Spleen (tissue), 11 donors: ENCODE measurements at regions not wholly inside any gene's neighbourhood (a gene's known extent, or its start where the extent isn't known, plus 50 kb on each side); places are given as distances from the start of the nearest gene placed in this dataset.

Experiments
- DNase-seq: peaks from one replicate; pipeline ENCODE4 v3.0.0-alpha.2; 2020
- H3K27ac ChIP-seq, 8 donors: fragments of 200-600 bp; sonication (generic) in 7 of 8; 1 replicate in 4 of 8; 2 replicates in 4 of 8; pipeline versions ENCODE4 v1.5.0 to v1.8.0; 2016 to 2021; ENCODE audit warnings: inconsistent platforms in 4 of 8, mild to moderate bottlenecking in 4 of 8, moderate library complexity in 1 of 8
- H3K27me3 ChIP-seq, 7 donors: fragments of 200-600 bp; sonication (generic) in 6 of 7; replicated peaks in 1 of 7; 1 replicate in 4 of 7; 2 replicates in 3 of 7; pipeline versions ENCODE4 v1.5.0 to v1.8.0; 2016 to 2021; ENCODE audit warnings: inconsistent platforms in 3 of 7, mild to moderate bottlenecking in 1 of 7
- H3K36me3 ChIP-seq, 6 donors: fragments of 200-600 bp; sonication (generic) in 5 of 6; 1 replicate in 4 of 6; 2 replicates in 2 of 6; pipeline versions ENCODE4 v1.5.0 to v1.8.0; 2016 to 2021; ENCODE audit warnings: inconsistent platforms in 2 of 6
- H3K4me1 ChIP-seq, 6 donors: fragments of 200-600 bp; sonication (generic) in 5 of 6; 1 replicate in 3 of 6; 2 replicates in 3 of 6; pipeline versions ENCODE4 v1.5.0 to v1.8.0; 2016 to 2021; ENCODE audit warnings: inconsistent platforms in 3 of 6
- H3K4me3 ChIP-seq, 8 donors: fragments of 200-600 bp; sonication (generic) in 7 of 8; 1 replicate in 4 of 8; 2 replicates in 4 of 8; pipeline versions ENCODE4 v1.5.0 to v1.8.0; 2016 to 2021; ENCODE audit warnings: inconsistent platforms in 4 of 8, mild to moderate bottlenecking in 4 of 8, moderate library complexity in 2 of 8
- H3K9me3 ChIP-seq, 8 donors: fragments of 200-600 bp; sonication (generic) in 7 of 8; 1 replicate in 4 of 8; 2 replicates in 4 of 8; pipeline versions ENCODE4 v1.5.0 to v1.8.0; 2016 to 2021; ENCODE audit warnings: inconsistent platforms in 4 of 8
- POLR2A ChIP-seq, 3 donors: fragments of 450-650 bp; IDR thresholded peaks; one replicate each; pipeline ENCODE4 v1.5.1; 2017; ENCODE audit warnings: antibody characterized with exemption in 3 of 3, mild to moderate bottlenecking in 1 of 3
- POLR2AphosphoS5 ChIP-seq, 3 donors: sonication (generic); formaldehyde crosslinking; IDR thresholded peaks; one replicate each; pipeline ENCODE4 v1.5.1; 2017; ENCODE audit warnings: antibody characterized with exemption in 3 of 3
- WGBS, 5 donors: extraction: QIAGEN DNeasy Blood & Tissue Kit in 3 of 5; methylation state at CpG; one replicate each; pipeline versions ENCODE4 v1.1.5 to v1.1.7; 2013 to 2018; 5-methylcytosine and 5-hydroxymethylcytosine counted together
- intact Hi-C: fragments of 100-400 bp; cut with DNase I; formaldehyde crosslinking; loops from one replicate; pipeline ENCODE4 v1.15.0; 2023; ENCODE audit warnings: low total_unique reads
- TF ChIP-seq, protein P1 (sequence below), 11 experiments: fragments of 200-600 bp in 7 of 11; fragments of 450-650 bp in 4 of 11; sonication (generic) in 4 of 11; IDR thresholded peaks in 8 of 11; conservative IDR thresholded peaks in 3 of 11; 1 replicate in 7 of 11; 2 replicates in 4 of 11; pipeline versions ENCODE4 v1.4.0 to v1.8.0; 2016 to 2021; ENCODE audit warnings: antibody characterized with exemption in 11 of 11, inconsistent platforms in 4 of 11, mild to moderate bottlenecking in 1 of 11
- donor health status: healthy with polysubstance abuse.
- donor health status: DM: no; HTN: no; CAD: no; lungs with moderate emphysema.
- donor health status: DM: no; HTN: no; CAD: no.
- donor health status: Bipolar disorder and iron deficiency.
- donor health status: healthy.
- donor health status: DM: no; HTN: no; CAD: no.
- donor health status: DM: yes; HTN: yes; CAD: no.

DNA sequence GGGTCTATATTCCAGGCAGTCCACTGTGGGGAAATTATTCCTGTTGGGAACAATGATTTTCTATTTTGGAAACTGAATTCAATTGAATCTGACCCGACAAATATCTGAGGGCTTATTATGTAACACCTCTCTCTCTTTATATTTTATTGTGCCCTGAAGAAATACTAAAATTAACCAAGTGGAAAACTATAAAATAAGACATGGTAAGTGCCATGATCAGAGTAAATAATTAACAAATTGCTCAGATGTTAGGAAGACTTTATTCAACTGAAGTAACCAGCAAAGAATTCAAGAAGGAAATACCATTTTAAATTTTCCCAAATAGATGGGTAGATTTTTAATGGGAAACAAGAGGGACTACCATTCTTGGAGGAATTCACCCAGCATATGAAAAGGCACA is 632.9 kb downstream of the MAFB start:
- no peak overlapping the region for H3K4me3 ChIP-seq
- no peak for DNase-seq
- intact Hi-C loops: no loop called here
- no peaks in the 10 kb centered on the region for H3K27me3 ChIP-seq
- TF ChIP-seq POLR2AphosphoS5 (IDR thresholded peaks at IDR 0.05) (no peak), POLR2A (IDR thresholded peaks at IDR 0.05) (no peak)
- TF ChIP-seq, protein P1, sequence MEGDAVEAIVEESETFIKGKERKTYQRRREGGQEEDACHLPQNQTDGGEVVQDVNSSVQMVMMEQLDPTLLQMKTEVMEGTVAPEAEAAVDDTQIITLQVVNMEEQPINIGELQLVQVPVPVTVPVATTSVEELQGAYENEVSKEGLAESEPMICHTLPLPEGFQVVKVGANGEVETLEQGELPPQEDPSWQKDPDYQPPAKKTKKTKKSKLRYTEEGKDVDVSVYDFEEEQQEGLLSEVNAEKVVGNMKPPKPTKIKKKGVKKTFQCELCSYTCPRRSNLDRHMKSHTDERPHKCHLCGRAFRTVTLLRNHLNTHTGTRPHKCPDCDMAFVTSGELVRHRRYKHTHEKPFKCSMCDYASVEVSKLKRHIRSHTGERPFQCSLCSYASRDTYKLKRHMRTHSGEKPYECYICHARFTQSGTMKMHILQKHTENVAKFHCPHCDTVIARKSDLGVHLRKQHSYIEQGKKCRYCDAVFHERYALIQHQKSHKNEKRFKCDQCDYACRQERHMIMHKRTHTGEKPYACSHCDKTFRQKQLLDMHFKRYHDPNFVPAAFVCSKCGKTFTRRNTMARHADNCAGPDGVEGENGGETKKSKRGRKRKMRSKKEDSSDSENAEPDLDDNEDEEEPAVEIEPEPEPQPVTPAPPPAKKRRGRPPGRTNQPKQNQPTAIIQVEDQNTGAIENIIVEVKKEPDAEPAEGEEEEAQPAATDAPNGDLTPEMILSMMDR (IDR thresholded peaks at IDR 0.05 in 8 of 11, conservative IDR thresholded peaks at IDR 0.05 in 3 of 11): no peak
- no peaks in the 10 kb centered on the region for H3K36me3 ChIP-seq
- no peaks in the 10 kb centered on the region for H3K4me1 ChIP-seq
- 79 to 92% (median 85%) methylated on average over 1 of the region's 1 CpG for WGBS, 5 donors
- H3K27ac ChIP-seq: no peak overlapping the region
- H3K9me3 ChIP-seq: peaks cover 0 to 21% (median 11%) of the 10 kb centered on the region in 8 donors

- Histone ChIP-seq H3K4me1 (no peaks in the 10 kb centered on the region), H3K27me3 (no peaks in the 10 kb centered on the region), H3K27ac (no peak overlapping the region), H3K36me3 (no peaks in the 10 kb centered on the region), H3K9me3 (peaks cover 0 to 17% (median 6%) of the 10 kb centered on the region in 8 donors), H3K4me3 (no peak overlapping the region)
- TF ChIP-seq POLR2A (IDR thresholded peaks at IDR 0.05) (no peak), POLR2AphosphoS5 (IDR thresholded peaks at IDR 0.05) (no peak)
- TF ChIP-seq, protein P1 (IDR thresholded peaks at IDR 0.05 in 8 of 11, conservative IDR thresholded peaks at IDR 0.05 in 3 of 11): no peak
- intact Hi-C loops: no loop called here
- DNase-seq: no peak
These were observed 633.3 kb downstream of the MAFB start for GRCh38 chr20:40055711-40056110.

- intact Hi-C loops: no loop called here
These were observed 634.7 kb downstream of the MAFB start for GRCh38 chr20:40054311-40054710.

DNA sequence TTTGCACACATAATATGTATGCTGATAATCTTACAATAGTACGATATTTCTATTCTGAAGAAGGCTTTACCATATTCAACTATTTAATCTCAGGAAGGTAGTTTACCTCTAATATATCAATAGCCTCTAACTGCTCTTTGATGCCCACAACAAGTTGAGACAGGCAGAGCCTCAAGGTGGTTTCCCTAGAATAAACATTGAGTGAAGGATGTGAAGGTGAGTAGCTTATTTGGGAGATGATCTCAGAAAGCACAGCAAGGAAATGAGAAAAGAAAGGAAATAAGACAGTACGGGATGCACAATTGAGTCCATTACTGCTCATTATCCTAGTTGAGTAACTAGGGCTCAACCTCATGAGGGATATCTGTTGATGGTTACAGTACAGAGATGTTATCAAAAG is 638.4 kb downstream of the MAFB start:
- no peaks in the 10 kb centered on the region for H3K4me1 ChIP-seq
- DNase-seq: no peak
- TF ChIP-seq, protein P1 (IDR thresholded peaks at IDR 0.05 in 8 of 11, conservative IDR thresholded peaks at IDR 0.05 in 3 of 11): no peak
- TF ChIP-seq POLR2AphosphoS5 (IDR thresholded peaks at IDR 0.05): no peak
- TF ChIP-seq POLR2A (IDR thresholded peaks at IDR 0.05): no peak
- no peaks in the 10 kb centered on the region for H3K36me3 ChIP-seq
- WGBS, 5 donors: 83 to 93% (median 90%) methylated on average over 2 of the region's 2 CpGs
- H3K27ac ChIP-seq: no peak overlapping the region
- H3K27me3 ChIP-seq: no peaks in the 10 kb centered on the region
- intact Hi-C loops: no loop called here
- no peaks in the 10 kb centered on the region for H3K9me3 ChIP-seq
- H3K4me3 ChIP-seq: no peak overlapping the region

More at GRCh38 chr20:40054311-40054710, 634.7 kb downstream of the MAFB start:
- Histone ChIP-seq H3K27ac (no peak overlapping the region), H3K4me3 (no peak overlapping the region), H3K9me3 (peaks cover 0 to 8% (median 0%) of the 10 kb centered on the region in 8 donors), H3K36me3 (no peaks in the 10 kb centered on the region), H3K27me3 (no peaks in the 10 kb centered on the region), H3K4me1 (no peaks in the 10 kb centered on the region)
- TF ChIP-seq, protein P1 (IDR thresholded peaks at IDR 0.05 in 8 of 11, conservative IDR thresholded peaks at IDR 0.05 in 3 of 11): no peak
- TF ChIP-seq POLR2AphosphoS5 (IDR thresholded peaks at IDR 0.05): no peak
- TF ChIP-seq POLR2A (IDR thresholded peaks at IDR 0.05): no peak
- no peak for DNase-seq
- 58 to 87% (median 76%) methylated on average over 4 of the region's 4 CpGs for WGBS, 5 donors
